NCI-H774 (cell line): ENCODE measurements at regions not wholly inside any gene's neighbourhood (a gene's known extent, or its start where the extent isn't known, plus 50 kb on each side); places are given as distances from the start of the nearest gene placed in this dataset.
"Not testable (repeated sequence)": the region's sequence is repeated elsewhere in the genome, so short reads cannot be mapped to it uniquely, and the experiment has no call there.

Experiments used
- DNase-seq: peaks from one replicate; lab custom pipeline; 2025; lab: John Stamatoyannopoulos, UW

DNA sequence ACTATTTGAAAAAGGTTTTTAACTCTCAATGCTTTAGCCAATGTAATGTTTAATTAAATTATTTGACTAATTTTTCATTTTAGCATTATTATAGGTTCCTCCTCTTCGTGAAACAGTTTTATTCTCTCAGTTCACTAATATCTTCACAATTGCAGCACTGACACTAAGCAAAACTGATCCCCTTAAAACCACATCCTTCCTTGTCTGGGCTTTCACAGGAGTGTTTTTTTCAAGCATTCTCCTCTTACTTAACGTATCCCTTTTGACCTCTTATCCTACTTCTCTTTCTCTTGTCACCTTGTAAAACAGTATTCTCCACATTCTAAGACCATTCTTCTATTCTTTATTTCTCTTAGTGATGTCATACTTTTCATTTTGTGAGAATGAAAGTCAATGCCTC lies 112.8 kb downstream of the DSC3 start:
- DNase-seq: no peak

DNA sequence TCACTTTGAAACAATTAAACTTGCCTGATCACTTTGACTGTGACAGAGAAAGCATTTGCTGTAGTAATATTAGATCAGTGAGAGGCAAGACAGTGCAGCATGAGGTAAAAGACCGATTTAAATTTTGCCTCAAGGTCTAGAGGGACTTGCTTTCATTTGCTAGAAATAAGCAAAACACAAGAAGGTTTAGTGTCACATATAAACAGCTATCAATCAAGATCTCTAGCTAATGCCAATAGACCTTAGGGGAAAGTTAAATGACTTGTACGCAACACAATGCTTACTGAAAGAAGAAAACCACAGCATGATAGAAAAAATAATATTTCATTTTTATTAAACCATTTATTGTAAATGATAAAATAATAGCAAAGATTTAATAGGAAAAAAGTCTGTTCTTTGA lies 113.5 kb downstream of the DSC3 start:
- DNase-seq: no peak

DNA sequence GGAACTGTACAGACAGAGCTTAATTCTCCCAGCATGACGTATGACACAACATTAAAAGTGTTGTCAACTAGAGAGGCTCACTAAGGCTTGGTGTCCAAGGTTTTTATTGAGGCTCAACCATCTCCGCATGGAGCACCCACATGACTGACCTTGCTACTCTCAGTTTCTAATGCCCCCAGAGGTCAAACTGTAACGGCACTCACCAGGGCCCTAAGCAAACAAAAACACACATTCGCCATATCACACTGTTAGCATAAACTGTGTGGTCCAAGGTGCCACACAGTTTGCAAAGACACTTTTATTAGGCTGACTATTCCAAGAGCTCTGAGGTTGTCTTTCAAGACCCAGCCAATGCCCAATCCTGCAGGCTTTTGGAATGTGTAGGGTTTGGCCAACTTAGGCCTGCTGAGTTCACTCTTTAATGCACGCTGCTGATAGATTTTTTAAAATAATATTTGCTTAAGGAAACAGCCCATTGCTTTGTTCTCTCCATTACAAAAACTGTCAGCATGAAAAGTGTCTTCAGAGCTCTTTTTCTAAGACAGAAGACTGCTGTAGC lies 114.9 kb downstream of the DSC3 start:
- DNase-seq: no peak

DNA sequence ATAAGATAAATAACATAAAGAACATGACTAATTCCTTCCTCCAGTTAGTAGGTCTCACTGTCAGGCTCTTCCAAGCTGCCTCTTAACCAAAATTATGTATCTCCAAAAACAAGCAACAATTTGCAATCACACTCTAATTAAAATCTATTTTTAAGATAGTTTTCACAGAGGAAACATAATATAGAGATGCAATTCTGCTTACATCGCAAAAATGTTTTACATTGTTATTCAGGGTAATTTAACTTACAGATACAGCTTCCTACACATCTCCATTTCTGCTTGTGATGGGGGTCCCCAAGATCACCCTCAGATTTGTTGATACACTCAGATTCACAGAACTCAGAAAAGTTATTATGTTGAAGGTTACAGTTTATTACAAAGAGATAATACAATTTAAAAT lies 115.5 kb downstream of the DSC3 start:
- DNase-seq: no peak

DNA sequence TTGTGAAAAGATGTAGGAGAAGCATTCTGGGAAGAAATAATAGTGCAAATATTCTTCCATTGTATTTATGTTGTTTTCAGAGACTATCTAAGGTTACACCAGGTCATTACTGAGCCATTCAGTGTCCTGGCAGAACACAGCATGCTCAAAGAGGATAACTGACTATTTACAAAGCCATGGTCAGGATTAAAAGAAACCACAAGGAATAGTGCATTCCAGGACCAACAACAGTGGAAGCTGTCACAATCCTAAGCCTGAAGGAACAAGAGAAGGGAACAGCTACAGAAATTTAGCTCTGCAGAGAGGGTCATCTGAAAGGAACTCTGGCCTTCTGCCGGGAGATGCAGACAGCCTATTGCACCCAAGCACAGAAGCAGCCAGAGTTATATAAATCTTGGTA lies 116.7 kb downstream of the DSC3 start:
- no peak for DNase-seq

DNA sequence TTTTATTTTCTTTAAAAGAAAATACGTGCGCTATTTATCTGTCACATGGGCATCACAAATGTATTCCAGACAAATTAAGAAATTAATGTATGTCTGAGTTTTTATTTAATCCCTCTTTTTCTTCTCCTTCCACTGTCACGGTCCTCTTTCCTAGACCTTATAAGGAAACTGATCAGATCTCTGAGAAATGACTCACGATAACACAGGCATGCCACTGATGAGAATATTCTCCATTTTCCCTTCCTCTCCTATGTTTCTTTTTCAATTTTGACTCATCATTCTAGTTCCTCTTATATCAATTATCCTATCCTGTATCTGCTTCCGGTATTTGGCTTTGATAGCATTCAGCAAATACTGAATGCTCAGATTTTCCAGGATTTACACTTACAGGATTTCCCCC lies 121.8 kb downstream of the DSC3 start:
- DNase-seq: no peak

DNA sequence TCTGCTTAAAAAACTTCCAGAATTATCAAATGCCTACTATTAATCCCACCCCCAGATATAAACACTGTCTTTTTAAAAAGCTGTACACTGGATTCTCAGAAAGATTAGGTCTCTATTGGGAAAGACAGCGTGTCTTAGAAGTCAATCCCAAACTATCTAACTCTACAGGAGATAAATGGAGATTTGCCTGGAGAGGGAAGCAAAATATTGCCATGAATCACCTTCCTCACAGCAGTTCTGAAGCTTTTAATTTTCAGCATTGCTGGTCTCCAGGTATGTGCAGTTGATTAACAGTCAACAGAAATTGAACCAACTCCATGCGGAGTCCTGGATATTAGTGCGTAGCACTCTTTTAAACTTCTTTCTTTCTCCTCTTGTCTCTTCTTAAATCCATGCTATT lies 122.2 kb downstream of the DSC3 start:
- no peak for DNase-seq

DNA sequence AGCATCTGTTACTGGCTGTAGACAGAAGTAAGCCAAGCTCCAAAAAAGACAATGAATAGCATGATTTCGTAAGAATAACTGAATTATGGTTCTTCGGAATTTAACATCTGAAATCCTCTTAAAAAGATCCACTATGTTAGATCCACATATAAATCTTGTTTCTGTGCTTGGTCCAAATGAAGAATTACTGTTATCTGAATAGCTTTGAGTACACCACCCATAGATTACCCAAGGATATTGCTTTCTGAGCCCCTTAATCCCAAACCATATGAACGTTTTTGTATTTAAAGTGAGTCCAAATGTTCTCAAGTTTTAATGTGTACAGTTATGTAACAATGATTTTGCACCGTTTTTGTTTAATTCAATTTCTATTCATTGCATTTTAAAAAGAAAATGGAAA lies 124.9 kb downstream of the DSC3 start:
- DNase-seq: no peak

DNA sequence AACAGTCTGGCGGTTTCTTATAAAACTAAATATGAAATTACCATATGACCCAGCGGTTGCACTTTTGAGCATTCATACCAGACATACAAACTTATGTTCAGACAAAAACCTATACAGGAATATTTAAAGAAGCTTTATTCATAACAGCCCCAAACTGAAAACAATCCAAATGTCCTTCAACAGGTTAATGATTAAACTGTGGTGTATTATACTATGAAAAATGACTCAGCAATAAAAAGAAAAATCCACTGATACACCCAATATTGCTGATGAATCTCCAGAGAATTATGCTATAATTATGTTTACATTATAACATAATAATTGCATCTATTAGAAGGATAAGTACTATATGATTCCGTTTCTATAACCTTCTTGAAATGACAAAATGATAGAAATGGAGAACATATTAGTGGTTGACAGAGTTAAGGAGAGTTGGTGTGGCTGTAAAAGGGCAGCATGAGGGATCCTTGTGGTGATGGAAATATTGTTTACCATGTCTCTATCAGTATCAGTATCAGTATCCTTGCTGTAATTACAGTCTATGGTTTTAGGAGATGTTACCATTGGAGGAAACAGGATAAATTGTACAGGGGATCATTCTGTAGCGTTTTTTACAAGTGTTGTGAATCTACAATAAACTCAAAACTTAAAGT lies 127.1 kb downstream of the DSC3 start:
- no peak for DNase-seq

DNA sequence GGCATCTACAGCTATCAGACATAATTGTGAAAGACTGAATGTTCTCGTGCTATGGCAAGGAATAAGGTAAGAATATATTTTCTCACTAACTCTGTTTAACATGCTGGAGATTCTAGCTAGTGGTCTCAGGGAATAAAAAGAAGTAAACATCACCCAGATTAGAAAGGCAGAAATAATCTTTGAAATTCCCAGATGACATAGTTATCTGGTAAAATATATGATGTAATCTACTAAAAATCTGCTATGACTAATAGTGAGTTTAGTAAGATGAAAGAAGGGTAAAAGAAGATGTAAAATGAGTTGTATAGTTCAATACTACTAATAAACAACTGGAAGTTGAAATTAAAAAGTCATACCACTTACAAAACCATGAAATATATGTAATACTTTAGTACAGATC lies 134.2 kb downstream of the DSC3 start:
- no peak for DNase-seq

DNA sequence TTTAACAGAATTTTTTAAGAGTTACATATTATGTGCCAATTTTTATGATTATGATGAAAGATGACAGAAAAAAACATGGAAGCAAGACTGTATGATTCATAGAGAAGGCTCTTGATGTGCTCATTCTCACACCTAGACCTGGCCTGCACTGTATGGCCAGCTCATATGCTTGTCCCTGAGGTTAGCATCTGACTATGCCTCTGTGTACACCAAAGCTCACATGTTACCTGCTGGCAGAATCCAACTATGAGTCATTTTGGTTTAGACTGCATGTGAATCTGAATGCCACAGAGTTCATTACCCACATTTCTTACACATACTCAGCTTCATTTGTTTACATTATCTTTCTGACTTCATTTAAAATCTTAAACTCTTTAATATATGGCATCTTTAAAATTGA lies 139.0 kb downstream of the DSC3 start:
- DNase-seq: no peak

DNA sequence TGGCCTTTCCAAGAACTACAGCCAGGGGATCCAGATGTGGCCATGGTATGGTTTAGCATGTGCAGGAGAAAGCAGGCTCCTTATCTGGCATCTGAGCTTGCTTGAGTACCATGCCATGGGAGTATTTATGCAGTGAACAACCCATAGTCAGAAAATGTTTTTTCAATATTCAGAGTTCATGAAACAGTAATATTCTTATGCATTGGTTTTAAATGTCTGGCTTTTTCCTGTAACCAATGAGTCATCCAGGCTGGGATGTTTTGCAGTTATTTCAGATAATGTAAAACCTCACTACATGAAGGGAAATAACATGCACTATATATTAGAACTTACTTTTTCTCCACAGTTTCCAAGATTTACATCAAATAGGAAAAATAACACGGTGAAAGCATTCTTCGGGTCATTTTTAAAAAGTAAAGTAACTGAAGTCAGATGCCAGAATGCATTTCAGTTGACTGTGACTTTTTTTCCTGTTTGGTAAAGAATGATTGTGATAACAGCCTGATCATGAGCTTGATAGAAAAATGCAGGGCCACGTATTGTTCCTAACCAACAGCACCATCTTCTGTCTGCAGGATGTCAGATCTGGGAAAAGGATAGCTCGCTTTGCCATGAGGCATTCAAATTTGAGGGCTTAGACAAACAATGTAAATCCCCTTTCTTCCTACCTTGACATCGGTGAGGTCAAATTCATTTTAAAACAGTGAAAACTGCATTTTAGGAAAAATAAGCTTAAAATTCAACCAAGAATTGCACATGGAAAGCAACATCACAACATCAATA lies 152.8 kb downstream of the DSC3 start:
- DNase-seq: no peak

DNA sequence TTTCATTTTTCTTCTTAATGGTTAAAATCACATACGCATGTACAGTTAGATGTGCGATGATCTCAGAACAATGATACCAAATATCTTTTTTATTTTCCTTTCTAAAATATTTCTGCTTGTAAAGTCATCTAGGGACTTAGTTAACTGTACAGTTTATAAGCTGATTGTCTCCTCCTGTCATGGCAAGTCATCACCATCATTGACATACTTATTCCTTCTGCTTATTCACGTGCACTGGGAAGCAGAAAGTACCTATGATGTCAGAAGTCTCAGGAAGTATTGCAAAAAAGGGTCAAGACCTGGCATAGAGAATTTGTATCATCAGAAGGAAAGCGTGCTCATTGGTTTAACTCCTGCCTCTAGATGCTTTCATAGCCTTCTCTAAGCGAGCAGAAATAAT lies 154.2 kb downstream of the DSC3 start:
- DNase-seq: no peak

DNA sequence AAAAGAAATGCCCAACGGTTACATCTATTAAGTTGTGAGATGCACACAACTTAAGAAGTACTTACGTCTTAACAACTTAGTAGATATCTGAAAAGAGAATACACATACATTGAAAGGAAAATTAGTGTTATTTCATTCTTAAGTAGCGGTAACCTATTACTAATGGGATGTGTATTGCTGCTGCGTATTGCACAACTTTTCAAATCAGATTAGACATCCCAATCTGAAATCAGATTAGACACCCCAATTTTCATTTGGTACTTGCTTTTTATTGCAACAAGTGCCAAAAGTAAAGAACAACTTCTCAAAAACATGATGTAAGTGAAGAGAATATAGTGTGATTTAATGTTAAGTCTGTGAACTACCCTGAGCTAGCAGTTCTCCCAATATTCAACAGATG lies 155.5 kb downstream of the DSC3 start:
- DNase-seq: no peak

DNA sequence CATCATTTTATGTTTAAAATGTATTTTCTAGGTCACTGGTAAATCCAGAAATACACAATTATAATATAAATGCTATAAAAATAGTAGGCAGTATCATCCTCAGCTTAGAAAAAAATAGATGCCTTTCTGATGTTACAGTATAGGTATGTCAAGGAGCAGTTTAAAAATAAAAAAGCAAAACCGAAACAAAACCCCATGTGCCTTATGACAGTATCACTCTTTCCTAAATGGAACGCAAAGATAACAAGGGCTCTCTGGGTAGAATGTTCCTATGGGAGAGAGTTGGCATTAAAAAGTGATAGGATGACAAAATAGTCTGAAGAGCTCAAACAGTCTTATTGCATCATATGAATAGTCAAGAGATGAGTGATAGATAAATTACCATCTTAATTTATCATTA lies 172.1 kb downstream of the DSC3 start:
- no peak for DNase-seq

DNA sequence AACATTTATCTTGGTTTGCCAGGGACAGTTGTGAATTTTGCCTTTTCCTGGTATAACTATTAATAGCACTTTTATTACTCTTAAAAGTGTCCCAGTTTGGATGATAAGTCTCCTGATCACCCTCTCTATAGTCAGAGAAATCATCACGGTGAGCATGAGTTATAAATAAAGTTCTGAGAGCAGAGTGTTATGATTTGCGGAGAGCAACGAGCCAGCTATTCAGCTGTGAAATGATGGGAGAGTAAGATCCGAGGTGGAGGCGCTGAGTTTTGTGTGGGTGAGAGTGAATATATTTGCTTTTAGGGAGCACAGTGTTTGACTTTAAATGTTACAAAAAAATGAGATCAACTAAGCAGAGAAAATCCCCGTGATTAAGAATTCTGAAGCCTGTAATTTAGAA lies 179.6 kb downstream of the DSC3 start:
- DNase-seq: no peak

DNA sequence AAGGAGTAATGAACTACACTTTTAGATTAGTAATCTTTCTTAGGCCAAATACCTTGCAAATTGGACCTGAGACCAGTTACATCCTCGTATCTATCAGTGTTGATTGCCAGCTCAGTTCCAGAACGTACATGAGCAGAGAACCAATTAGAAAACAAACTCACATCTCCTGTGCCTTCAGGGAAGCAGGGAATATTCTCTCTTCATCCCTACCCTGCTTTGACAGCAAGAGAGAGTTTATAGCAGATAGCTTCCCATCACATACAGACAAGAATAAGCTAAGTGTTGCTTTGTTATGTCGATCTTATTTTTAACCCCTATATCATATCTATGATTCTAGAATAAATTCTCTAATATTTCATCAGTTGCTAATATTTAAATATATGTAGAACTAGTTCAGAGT lies 181.8 kb downstream of the DSC3 start:
- DNase-seq: no peak

DNA sequence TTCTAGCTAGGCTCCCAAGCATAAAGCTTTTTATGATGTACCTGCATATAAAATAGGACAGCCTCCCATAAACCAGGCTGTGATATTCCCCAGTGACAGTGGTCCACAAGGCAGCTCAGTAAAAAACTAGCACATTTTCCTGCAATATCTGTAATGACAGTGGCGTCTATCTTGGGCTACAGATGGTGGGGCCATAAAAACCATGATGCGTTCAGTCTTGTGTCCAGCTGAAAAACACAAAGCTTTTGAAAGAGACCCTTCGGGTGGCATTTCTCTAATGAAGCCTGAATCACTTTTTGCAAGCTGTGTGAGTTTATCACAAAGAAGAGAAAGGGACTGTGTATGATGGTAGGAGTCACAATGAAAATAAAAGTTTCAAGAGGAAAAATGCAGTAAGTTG lies 183.5 kb downstream of the DSC3 start:
- no peak for DNase-seq

DNA sequence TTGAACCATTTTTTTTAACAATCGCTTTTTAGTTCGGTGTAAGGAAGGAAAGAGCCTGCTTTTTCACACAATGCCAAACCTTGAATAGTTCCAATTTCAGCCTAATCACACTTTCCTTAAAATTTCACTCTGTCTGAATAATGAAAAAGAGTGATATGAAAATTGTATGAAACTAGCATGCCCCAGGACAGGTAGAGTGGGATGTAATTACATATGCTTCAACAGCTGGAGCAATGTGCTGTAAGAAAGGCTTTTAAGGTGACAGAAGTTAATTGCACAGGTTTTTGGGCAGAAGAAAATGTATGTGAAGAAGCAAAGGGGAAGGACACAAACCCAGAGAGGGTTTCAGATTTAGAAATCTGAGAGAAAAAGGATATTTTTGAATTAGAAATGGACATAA lies 184.0 kb downstream of the DSC3 start:
- DNase-seq: no peak

DNA sequence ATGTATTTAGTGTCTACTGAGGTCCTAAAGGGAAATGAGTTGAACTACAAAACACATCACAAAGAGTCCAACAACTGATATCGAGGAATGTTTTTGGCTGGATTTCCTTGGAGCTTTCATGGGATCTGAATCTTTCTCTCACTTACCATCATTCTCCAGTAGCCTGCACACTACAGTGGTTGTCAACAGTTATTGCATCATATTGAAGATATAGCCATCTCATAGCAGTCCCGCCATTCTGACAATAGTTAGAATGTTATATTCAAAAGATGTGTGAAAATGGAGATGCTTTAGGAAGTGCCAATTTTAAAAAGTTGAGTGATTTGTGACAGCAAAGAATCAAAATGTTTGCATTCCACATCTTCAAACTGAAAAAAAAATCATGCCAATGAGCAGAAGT lies 186.8 kb downstream of the DSC3 start:
- DNase-seq: no peak

DNA sequence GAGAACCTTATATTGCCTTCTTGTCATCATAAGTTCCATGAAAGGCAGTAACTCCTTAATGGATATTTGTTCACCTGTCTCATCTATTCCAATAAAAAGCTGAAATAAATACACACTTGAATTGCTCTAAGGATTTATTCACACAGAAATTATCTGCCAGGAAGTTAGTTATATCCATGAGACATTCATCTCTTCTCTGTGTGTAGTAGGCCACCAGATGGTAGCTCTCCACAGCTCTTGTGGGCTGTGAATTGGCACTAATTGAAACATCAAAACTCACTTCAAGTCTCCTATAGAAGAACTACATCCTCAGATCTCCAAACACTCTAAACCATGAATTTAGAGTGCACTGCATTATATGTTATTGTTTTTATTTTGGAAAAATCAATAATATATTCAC lies 189.6 kb downstream of the DSC3 start:
- DNase-seq: peak; percentile 28

DNA sequence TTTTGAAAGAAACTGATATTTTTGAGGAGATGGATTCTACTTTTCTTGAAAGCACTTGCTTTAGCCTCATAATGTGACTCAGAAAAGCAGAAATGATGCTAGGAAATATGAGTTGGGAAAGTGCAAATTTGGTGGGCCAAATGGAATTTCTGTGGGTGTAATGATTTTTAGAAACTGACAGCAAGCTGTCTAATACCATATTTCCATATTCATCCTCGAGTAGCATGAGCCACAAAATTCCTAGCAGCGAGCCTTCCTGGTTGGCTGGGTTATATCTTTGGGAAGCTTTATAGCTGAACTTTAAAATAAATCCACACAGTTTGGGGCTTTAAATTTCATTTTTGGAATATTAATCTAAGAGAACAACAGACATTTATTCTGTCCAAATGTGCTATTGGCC lies 190.0 kb downstream of the DSC3 start:
- no peak for DNase-seq

DNA sequence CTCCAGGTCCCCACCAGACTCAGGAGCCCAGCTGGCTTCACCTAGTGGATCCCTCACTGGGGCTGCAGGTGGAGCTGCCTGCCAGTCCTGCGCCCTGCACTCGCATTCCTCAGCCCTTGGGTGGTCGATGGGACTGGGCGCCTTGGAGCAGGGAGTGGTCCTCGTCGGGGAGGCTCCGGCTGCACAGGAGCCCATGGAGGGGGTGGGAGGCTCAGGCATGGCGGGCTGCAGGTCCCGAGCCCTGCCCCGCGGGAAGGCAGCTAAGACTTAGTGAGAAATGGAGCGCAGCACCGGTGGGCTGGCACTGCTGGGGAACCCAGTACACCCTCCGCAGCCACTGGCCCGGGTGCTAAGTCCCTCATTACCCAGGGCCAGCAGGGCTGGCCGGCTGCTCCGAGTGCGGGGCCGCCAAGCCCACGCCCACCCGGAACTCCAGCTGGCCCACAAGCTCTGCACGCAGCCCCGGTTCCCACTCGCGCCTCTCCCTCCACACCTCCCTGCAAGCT lies 203.4 kb downstream of the DSC3 start:
- DNase-seq: not testable (repeated sequence)

DNA sequence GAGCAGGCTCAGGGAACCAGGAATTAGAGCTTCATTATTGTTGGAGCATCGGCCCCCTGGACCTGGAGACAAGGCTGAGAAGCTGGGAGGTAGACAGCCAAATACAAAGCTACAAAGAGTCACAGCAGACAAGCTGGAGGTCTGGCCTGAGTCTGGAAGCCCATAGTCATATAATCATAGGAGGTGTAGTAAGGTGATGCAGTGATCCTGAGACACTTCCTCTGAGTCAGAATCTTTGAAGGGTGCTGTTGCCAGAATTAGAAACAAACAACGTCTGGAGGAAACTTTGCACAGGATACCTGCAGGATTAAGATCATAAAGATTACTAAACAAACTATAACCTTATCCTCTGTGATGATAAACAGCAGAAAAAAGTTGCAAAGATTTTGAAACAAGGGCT lies 213.8 kb downstream of the DSC3 start:
- no peak for DNase-seq
